IMR-90 (cell line): ENCODE measurements at regions not wholly inside any gene's neighbourhood (a gene's known extent, or its start where the extent isn't known, plus 50 kb on each side); places are given as distances from the start of the nearest gene placed in this dataset.

Experiments
- CEBPB ChIP-seq: IDR thresholded peaks from 2 replicates; pipeline ENCODE4 v1.6.1; 2012; ENCODE audit warnings: low read depth, low read length, improper control_type of control experiment
- CTCF ChIP-seq: conservative IDR thresholded peaks from 2 replicates; pipeline ENCODE4 v1.5.1; 2012; ENCODE audit warnings: mild to moderate bottlenecking, low read depth, low read length, improper control_type of control experiment
- MXI1 ChIP-seq: IDR thresholded peaks from 2 replicates; pipeline ENCODE4 v1.6.1; 2012; ENCODE audit warnings: low read depth, mild to moderate bottlenecking, low read length, moderate library complexity, borderline replicate concordance
- RFX5 ChIP-seq: IDR thresholded peaks from 2 replicates; pipeline ENCODE4 v1.8.0; 2012; ENCODE audit warnings: low read depth, mild to moderate bottlenecking, low read length, moderate library complexity
- USF2 ChIP-seq: fragments of 150-350 bp; IDR thresholded peaks from 2 replicates; pipeline ENCODE4 v1.6.1; 2017; ENCODE audit warnings: mild to moderate bottlenecking, antibody characterized with exemption, low read length, low read depth
- TF ChIP-seq, protein P1 (sequence below): fragments of 150-350 bp; IDR thresholded peaks from 2 replicates; pipeline ENCODE4 v1.6.1; 2016; ENCODE audit warnings: low read depth, mild to moderate bottlenecking, low read length, moderate library complexity, borderline replicate concordance

- TF ChIP-seq CEBPB, result peak; percentile 49; the same call in 1 of the 2 replicates
- no peak for TF ChIP-seq CTCF
- TF ChIP-seq RFX5, result no peak
- no peak for TF ChIP-seq MXI1
- TF ChIP-seq USF2, result no peak
- TF ChIP-seq, protein P1, sequence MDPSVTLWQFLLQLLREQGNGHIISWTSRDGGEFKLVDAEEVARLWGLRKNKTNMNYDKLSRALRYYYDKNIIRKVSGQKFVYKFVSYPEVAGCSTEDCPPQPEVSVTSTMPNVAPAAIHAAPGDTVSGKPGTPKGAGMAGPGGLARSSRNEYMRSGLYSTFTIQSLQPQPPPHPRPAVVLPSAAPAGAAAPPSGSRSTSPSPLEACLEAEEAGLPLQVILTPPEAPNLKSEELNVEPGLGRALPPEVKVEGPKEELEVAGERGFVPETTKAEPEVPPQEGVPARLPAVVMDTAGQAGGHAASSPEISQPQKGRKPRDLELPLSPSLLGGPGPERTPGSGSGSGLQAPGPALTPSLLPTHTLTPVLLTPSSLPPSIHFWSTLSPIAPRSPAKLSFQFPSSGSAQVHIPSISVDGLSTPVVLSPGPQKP, result no peak
Observed at GRCh38 chr6:99013661-99014060, 65.9 kb upstream of the FBXL4 start.
